ENCODE measurements at regions not wholly inside any gene's neighbourhood (a gene's known extent, or its start where the extent isn't known, plus 50 kb on each side); places are given as distances from the start of the nearest gene placed in this dataset.

DNA sequence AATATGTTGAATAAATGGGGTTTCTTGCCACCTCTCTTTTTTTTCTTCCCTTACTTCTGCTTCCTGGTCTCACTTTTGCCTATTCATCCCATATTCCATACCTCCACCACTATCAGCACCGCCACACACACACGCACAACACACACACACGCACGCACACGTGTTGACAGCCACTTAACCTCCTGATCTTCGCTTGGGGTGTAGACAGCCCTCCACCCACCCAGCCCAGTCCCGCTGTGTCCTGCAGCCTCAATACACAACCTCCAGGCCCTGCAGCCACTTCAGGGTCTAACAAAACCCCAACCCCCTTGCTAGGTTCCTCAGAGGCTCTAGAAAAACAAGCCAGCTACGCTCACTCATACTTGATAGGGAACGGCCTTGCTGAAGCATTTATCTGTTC is 72.3 kb downstream of the LINC00237 start:
- DNase-seq (ENCODE audit: low read depth in 2 of 3, low spot score in 1 of 3) = no peak

- no peak for DNase-seq (ENCODE audit: low read depth in 2 of 3, low spot score in 1 of 3)
These were observed 74.5 kb downstream of the LINC00237 start for GRCh38 chr20:21031666-21032065.

DNA sequence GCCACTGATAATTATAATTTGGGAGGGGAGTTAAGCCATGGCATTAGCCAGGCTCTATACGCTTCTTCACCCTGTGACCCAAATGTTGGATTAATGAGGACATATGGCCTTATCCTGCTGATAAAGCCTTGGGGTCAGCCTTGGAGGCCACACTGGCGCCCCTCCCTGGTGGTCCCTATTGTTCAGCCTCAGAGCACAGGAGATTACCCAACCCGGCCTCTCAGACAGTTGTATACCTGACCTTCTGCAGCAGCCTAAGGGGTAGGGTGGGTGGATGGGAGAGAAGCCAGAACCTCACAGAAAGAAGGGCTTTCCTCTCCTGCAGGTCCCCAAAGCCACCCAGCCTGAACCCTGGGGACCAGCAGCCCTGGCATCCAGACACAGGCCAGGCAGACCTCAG is 76.8 kb downstream of the LINC00237 start:
- DNase-seq (ENCODE audit: low read depth in 2 of 3, low spot score in 1 of 3) = no peak

GRCh38 chr20:21028921-21029320 is 77.2 kb downstream of the LINC00237 start:
- no peak for DNase-seq (ENCODE audit: low read depth in 2 of 3, low spot score in 1 of 3)

- no peak for DNase-seq (ENCODE audit: low read depth in 2 of 3, low spot score in 1 of 3)
These were observed 77.7 kb downstream of the LINC00237 start for GRCh38 chr20:21028436-21028835.

- DNase-seq (ENCODE audit: low read depth in 2 of 3, low spot score in 1 of 3) = no peak
These were observed 78.6 kb downstream of the LINC00237 start for GRCh38 chr20:21027569-21027968.

- no peak for DNase-seq (ENCODE audit: low read depth in 2 of 3, low spot score in 1 of 3)
These were observed 79.2 kb downstream of the LINC00237 start for GRCh38 chr20:21026951-21027350.

GRCh38 chr20:21024420-21024819 is 81.7 kb downstream of the LINC00237 start:
- DNase-seq (ENCODE audit: low read depth in 2 of 3, low spot score in 1 of 3) = no peak

DNA sequence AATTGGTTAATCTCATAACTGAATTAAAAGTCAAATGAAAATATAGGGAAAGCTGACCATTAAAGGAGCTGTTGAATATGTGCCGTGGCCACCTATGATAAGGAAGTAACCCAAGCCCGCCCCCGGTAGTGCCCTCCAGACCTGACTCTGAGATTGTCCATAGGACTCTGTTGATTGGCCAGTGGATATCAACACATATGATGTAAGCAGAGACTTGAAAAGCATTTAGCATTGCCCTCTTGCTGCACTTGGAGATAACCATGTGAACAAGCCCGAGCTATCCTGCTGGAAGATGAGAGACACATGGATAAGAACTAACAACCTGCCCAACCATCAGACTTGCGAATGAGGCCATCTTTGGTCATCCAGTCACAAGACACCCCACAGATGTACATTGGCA is 83.2 kb downstream of the LINC00237 start:
- no peak for DNase-seq (ENCODE audit: low read depth in 2 of 3, low spot score in 1 of 3)

DNA sequence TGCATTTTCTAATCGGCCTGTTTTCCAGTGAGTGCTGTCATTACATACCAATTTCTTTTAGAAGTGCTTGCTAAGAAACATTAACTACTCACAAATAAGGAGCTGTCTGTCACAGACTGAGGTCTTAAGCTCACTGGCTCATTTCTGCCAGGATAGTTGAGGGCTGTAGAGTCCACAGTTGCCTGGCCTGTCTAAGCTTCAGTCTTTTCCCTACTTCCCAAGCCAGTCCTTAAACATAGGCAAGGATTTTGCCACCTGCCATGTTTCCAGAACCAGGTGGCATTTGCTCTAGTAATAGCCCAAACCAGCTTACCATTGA is 84.7 kb downstream of the LINC00237 start:
- DNase-seq (ENCODE audit: low read depth in 2 of 3, low spot score in 1 of 3) = no peak

DNA sequence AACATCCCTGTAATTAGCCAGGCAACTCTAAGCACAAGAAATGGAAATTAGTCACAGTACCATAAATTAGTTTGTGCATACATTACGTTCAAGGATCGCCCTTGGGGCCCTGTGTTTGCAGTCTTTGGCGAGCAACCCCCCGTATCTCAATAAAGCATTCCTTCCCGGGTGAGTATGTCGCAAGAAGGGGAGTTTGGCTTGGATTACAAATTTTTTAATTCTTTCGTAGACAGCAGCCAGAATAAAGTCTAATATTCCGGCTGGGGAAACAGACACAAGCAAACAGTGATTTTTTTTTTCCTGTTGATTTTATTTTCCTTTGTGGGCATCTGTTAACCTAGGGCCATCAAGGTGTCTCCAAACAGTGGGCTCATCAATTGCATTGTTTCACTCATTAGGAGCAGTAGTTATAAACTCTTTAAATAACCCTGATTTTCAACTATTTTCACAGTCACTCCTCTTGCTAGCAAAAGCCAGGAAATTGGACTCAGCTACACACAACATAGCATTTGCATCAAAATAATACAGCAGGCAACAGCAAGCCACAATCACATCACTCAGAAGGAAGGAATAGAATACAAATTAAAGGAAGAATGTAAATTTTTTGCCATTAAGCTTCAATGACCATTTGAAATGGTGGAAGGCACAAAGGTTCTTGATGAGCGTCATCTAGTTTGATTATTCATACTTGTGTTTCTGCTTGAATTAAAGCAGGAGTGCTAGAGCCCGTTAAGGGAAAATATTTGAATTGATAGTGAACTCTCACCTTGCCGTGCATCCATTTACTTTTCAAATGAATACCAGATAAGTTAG is 85.3 kb downstream of the LINC00237 start:
- DNase-seq (ENCODE audit: low read depth in 2 of 3, low spot score in 1 of 3) = no peak

DNA sequence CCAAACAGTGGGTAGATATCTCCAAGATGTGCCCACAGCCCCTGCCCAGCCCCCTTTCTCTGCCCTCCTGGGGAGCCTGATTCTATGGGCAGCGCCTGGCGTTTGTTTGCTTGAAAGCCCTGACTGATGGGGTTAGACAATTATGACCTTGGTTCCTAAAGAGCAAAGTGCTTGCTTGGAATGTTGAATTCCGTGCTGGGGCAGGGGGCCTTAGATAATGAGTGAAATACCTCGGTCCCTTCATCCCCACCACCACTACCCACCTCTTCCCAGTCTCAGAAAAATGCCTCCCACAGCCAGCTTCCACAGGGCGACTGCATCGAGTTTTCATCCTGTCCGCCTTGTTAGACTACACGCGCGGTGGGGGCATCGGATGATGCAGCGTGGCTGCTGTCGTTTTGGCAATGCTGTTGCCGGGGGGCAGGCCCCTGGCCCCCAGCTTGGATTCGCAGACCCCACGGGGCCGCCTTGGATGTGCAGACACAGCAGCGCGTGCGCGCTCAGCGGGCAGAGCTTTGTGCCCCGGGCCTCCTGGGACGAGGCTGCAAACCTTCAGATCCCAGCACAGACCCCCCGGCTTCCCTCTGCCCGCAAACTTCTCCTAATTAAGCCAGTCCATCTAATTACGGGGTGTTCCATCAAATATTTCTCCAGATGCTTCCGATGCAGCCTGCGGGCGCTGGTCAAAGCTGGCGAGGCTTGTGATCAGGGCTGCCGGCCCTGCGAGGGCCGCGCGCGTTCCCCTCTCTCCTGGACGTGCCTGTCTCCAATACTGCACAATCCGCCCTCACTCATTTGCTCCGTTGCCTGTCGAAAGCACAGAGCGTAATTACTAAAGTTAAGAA is 86.1 kb downstream of the LINC00237 start:
- DNase-seq (ENCODE audit: low read depth in 2 of 3, low spot score in 1 of 3) = no peak

DNA sequence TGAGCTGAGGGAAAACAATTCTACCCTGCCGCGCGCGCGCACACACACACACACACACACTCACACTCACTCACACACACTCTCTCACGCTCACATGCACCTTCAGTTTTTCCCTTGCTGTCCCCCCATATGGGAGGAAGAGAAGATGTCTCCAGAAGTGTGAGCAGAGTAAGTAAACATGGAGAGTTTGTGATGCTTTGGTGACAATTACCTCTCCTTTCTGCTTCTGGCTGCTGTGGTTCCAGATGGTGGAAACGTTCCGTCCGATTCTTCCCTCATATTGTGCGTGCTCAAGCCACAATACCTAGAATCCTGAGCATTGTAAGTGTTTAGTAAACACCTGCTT is 86.7 kb downstream of the LINC00237 start:
- no peak for DNase-seq (ENCODE audit: low read depth in 2 of 3, low spot score in 1 of 3)

DNA sequence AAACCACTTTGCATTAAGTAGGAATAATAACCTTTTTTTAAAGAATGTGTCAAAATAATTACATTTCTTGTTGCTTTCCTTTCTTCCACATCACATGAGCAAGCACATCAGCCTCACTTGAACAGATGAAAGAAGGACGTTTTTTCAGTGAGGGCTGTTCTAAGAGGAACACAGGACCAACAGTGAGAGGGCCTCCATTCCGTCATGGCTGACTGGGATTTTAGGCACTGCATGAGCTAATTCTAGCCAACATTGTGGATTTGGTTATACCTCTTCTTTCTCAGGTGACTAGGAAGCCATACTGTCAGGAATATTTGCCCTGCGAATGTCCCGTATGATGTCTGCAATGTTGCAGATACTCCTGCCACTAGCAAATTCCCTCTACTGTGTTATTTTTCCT is 87.6 kb downstream of the LINC00237 start:
- DNase-seq (ENCODE audit: low read depth in 2 of 3, low spot score in 1 of 3) = no peak

DNA sequence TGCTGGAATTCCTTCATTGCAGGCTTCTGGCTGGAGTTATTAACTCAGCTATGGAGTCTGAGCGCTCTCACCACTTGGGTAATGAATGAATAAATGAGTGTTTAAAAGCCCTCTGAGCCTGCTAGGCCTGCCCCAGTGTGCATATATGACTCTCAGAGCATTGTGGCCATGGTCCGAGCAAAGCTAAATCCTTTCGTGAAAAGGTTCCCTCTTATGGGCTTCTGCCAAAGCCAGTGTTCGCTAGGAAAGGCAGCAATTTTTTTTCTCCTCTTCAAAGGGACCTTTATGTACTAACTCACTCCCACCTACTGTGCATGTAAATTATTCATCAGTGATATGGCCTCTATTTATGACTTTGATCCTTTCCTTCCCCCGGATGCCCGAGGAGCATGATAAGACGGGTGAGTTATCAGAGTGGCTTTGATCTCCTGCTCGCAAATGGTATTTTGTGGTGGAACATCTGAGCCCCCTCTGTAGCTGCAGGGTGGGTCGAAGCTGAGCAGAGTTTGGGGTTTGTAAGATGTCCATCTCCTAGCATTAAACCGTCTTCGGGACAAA is 88.6 kb downstream of the LINC00237 start:
- no peak for DNase-seq (ENCODE audit: low read depth in 2 of 3, low spot score in 1 of 3)

DNA sequence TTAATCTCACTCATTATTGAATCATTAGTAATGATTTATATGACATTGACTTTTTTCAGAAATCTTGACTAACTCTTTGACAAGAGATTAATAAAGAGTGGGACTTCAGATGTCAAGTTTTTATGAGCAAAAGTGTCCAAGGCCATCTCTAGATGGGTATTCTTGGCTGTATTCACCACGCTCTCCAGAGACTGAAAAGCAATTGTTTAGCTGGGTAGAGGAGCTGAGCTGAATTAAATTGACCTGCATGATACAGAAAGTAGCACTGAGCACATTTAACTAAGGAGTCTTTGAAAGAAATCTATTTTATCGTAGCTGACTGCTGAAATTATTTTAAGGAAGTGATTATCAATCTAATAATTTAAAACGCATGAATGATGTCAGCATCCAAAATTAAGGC is 89.4 kb downstream of the LINC00237 start:
- no peak for DNase-seq (ENCODE audit: low read depth in 2 of 3, low spot score in 1 of 3)

DNA sequence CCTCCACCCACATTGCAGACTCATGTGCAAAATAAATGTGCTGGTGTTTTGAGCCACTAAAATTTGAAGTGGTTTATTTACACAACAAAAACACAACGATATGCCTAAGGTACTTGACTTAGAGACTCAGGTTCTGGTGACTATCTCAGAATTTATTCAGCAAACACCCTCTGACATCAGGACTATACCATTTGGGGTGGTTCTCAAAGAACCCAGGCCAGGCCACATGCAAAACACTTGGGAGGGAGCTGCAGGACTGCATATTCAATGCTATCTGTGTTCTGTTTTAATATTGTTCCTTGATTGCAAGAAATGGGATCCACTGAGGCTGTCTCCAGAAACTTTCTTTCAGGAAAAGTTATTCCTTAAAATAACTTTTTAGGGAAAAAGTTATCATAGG is 91.6 kb downstream of the LINC00237 start:
- no peak for DNase-seq (ENCODE audit: low read depth in 2 of 3, low spot score in 1 of 3)

- DNase-seq (ENCODE audit: low read depth in 2 of 3, low spot score in 1 of 3) = no peak
These were observed 97.2 kb downstream of the LINC00237 start for GRCh38 chr20:21008951-21009350.

DNA sequence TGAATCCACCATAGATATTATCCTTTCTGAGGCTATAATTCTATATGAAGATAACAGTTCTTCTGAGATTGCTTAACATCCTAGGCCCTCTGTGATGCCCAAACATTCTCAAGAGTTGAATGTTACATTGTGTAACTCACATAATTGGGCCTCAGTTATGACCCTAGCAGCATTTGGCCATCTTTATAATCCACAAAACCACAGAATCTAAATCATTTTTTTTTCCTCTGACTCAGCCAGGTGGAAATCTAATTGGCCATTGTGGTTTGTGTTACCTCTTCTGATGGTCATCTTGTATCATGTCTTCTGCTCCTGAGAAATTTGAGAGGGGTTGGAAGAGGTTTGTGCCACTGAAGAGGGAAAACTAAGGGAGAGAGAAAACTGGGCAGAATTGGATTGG is 99.5 kb downstream of the LINC00237 start:
- no peak for DNase-seq (ENCODE audit: low read depth in 2 of 3, low spot score in 1 of 3)

GRCh38 chr20:21004386-21005076 is 101.6 kb downstream of the LINC00237 start:
- DNase-seq (ENCODE audit: low read depth in 2 of 3, low spot score in 1 of 3) = no peak

GRCh38 chr20:21003902-21004301 is 102.3 kb downstream of the LINC00237 start:
- DNase-seq (ENCODE audit: low read depth in 2 of 3, low spot score in 1 of 3) = no peak

GRCh38 chr20:21002486-21002885 is 103.7 kb downstream of the LINC00237 start:
- DNase-seq (ENCODE audit: low read depth in 2 of 3, low spot score in 1 of 3) = no peak

Data from stimulated activated CD4-positive, alpha-beta T cell treated with anti-CD3 and anti-CD28 coated beads, Interleukin-12 subunit alpha, Interleukin-12 subunit beta, amount 100 ng/mL, for 48 hours (primary cell).